Mesenchymal stem cell (in vitro differentiated cells and primary cell): ENCODE measurements at regions not wholly inside any gene's neighbourhood (a gene's known extent, or its start where the extent isn't known, plus 50 kb on each side); places are given as distances from the start of the nearest gene placed in this dataset.

Experiments
- DNase-seq: peaks from one replicate; pipeline ENCODE4 v3.0.0-alpha.2; 2013
- H2AFZ ChIP-seq: one replicate; pipeline ENCODE4 v1.6.1; 2013; ENCODE audit warnings: low read depth, mild to moderate bottlenecking, control low read depth, inconsistent platforms, low read length, moderate library complexity
- H2AK5ac ChIP-seq: 2 replicates; pipeline ENCODE4 v1.6.1; 2013; ENCODE audit warnings: low read length, moderate library complexity, mild to moderate bottlenecking, inconsistent platforms; ENCODE audit not compliant: severe bottlenecking
- H2BK120ac ChIP-seq: one replicate; pipeline ENCODE4 v1.6.1; 2013; ENCODE audit warnings: low read depth, mild to moderate bottlenecking, inconsistent platforms, low read length, moderate library complexity
- H2BK12ac ChIP-seq, 2 experiments: one replicate each; pipeline ENCODE4 v1.6.1; 2013; ENCODE audit warnings: inconsistent platforms in 2 of 2, low read length in 2 of 2, mild to moderate bottlenecking in 2 of 2, moderate library complexity in 2 of 2, control low read depth in 1 of 2
- H2BK15ac ChIP-seq: one replicate; pipeline ENCODE4 v1.6.1; 2013; ENCODE audit warnings: mild to moderate bottlenecking, low read depth, inconsistent platforms; ENCODE audit not compliant: poor library complexity, severe bottlenecking
- H2BK5ac ChIP-seq: 2 replicates; pipeline ENCODE4 v1.6.1; 2013; ENCODE audit warnings: low read depth, mild to moderate bottlenecking, low read length, control low read depth, inconsistent platforms; ENCODE audit not compliant: poor library complexity, severe bottlenecking
- H3K14ac ChIP-seq, 2 experiments: one replicate each; pipeline ENCODE4 v1.6.1; 2013; ENCODE audit warnings: inconsistent platforms in 2 of 2, low read length in 2 of 2, control low read depth in 1 of 2, mild to moderate bottlenecking in 1 of 2, moderate library complexity in 1 of 2
- H3K18ac ChIP-seq, 2 experiments: one replicate each; pipeline ENCODE4 v1.6.1; 2013; ENCODE audit warnings: inconsistent platforms in 2 of 2, low read length in 2 of 2, control low read depth in 1 of 2, low read depth in 1 of 2, mild to moderate bottlenecking in 1 of 2
- H3K23ac ChIP-seq, 2 experiments: one replicate each; pipeline ENCODE4 v1.6.1; 2013; ENCODE audit warnings: inconsistent platforms in 2 of 2, low read length in 2 of 2, mild to moderate bottlenecking in 2 of 2, moderate library complexity in 2 of 2, control low read depth in 1 of 2
- H3K27ac ChIP-seq: 2 replicates; pipeline ENCODE4 v1.5.1; 2013; ENCODE audit warnings: mild to moderate bottlenecking, moderate library complexity, low read length, control low read depth, inconsistent platforms; ENCODE audit not compliant: poor library complexity, severe bottlenecking
- H3K27me3 ChIP-seq, 2 experiments: 2 replicates each; pipeline versions ENCODE4 v1.6.1 to v1.7.0; 2013; ENCODE audit warnings: low read length in 2 of 2, mild to moderate bottlenecking in 2 of 2, moderate library complexity in 2 of 2, control low read depth in 1 of 2, inconsistent platforms in 1 of 2; ENCODE audit not compliant: control insufficient read depth in 1 of 2, insufficient read depth in 1 of 2
- H3K36me3 ChIP-seq, 2 experiments: 2 replicates each; pipeline versions ENCODE4 v1.6.1 to v1.7.0; 2013; ENCODE audit warnings: low read length in 2 of 2, control low read depth in 1 of 2, inconsistent platforms in 1 of 2, low read depth in 1 of 2, mild to moderate bottlenecking in 1 of 2; ENCODE audit not compliant: insufficient read depth in 2 of 2, control insufficient read depth in 1 of 2
- H3K4ac ChIP-seq, 2 experiments: one replicate each; pipeline ENCODE4 v1.6.1; 2013; ENCODE audit warnings: inconsistent platforms in 2 of 2, low read length in 2 of 2, mild to moderate bottlenecking in 2 of 2, moderate library complexity in 2 of 2, control low read depth in 1 of 2, low read depth in 1 of 2
- H3K4me1 ChIP-seq: 2 replicates; pipeline ENCODE4 v1.6.1; 2013; ENCODE audit warnings: low read depth, low read length, control low read depth; ENCODE audit not compliant: control insufficient read depth, insufficient read depth
- H3K4me2 ChIP-seq: 2 replicates; pipeline ENCODE4 v1.6.1; 2013; ENCODE audit warnings: low read length, mild to moderate bottlenecking, inconsistent platforms; ENCODE audit not compliant: poor library complexity, severe bottlenecking
- H3K4me3 ChIP-seq, 2 experiments: 2 replicates each; pipeline versions ENCODE4 v1.5.1 to v1.7.0; 2013; ENCODE audit warnings: low read length in 2 of 2, mild to moderate bottlenecking in 2 of 2, control low read depth in 1 of 2, low read depth in 1 of 2; ENCODE audit not compliant: insufficient read depth in 1 of 2
- H3K79me1 ChIP-seq: replicated peaks from 2 replicates; pipeline ENCODE4 v1.6.1; 2013; ENCODE audit warnings: mild to moderate bottlenecking, control low read depth, low read length, inconsistent platforms; ENCODE audit not compliant: poor library complexity, severe bottlenecking
- H3K9ac ChIP-seq: 2 replicates; pipeline ENCODE4 v1.7.0; 2013; ENCODE audit warnings: mild to moderate bottlenecking, low read length, moderate library complexity
- H3K9me3 ChIP-seq: 2 replicates; pipeline ENCODE4 v1.7.0; 2013; ENCODE audit warnings: mild to moderate bottlenecking, low read length; ENCODE audit not compliant: control insufficient read depth
- H4K8ac ChIP-seq: one replicate; pipeline ENCODE4 v1.6.1; 2013; ENCODE audit warnings: inconsistent platforms, mild to moderate bottlenecking, low read length, moderate library complexity
- H4K91ac ChIP-seq: one replicate; pipeline ENCODE4 v1.6.1; 2013; ENCODE audit warnings: mild to moderate bottlenecking, low read length, inconsistent platforms
- WGBS: methylation state at CpG from one replicate; pipeline ENCODE4 v1.1.7; 2013; ENCODE audit warnings: mixed read lengths; 5-methylcytosine and 5-hydroxymethylcytosine counted together

DNA sequence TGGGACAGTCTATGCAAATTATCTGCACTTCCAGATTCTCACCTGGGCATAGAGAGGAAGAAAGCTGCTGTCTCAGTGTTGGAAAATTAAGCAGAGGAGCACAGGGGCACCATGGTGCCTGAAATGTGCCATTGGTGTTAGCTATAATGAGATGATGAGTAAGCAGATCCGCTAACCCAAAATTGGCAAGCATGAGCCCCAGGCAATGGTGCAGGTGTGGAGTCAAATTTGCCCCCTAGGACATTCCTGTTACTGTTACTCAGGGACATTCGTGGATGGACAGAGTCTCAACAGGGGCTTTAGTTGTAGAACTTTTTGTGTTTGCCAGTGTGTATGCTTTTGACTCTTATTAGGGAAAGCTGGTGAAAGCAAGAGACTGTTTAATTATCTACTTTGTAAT is 385.2 kb upstream of the KLF6 start:
- Histone ChIP-seq H3K4me3 (no peak overlapping the region), H2AFZ (no peak overlapping the region), H2BK5ac (no peak overlapping the region), H4K8ac (peak overlapping the region; percentile 4), H3K9me3 (peaks cover 5% of the 10 kb centered on the region), H2BK12ac (peak overlapping the region in 1 of 2 experiments; percentile 3), H3K4me2 (no peak overlapping the region), H3K4ac (no peak overlapping the region), H2BK120ac (no peak overlapping the region), H3K23ac (no peak overlapping the region), H4K91ac (no peak overlapping the region), H3K14ac (no peak overlapping the region), H3K27me3 (no peaks in the 10 kb centered on the region), H2BK15ac (no peak overlapping the region), H3K27ac (no peak overlapping the region), H3K79me1 (no peaks in the 10 kb centered on the region), H3K9ac (no peak overlapping the region), H3K4me1 (no peaks in the 10 kb centered on the region), H3K36me3 (no peaks in the 10 kb centered on the region), H3K18ac (no peak overlapping the region), H2AK5ac (no peak overlapping the region)
- WGBS = 91% methylated on average over 2 of the region's 2 CpGs
- no peak for DNase-seq

DNA sequence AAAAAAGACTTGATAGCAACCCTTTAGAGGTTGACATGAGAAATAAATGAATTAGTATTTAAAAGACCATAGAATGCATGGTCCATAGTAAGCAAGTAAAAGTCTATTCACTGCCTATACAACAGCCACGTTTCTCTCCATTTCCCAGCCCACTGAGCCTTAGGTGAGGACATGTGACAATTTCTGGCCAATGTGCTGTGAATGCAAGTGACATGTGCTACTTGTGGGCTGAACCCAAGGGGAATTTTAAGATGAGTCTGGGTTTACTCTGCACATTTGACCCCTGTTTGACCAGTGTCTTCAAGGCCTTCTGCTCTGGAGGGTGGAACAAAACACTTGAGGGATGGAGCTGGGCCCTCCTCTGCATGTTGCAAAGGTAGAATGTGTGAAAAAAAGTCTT is 384.4 kb upstream of the KLF6 start:
- Histone ChIP-seq H3K14ac (no peak overlapping the region), H2BK5ac (no peak overlapping the region), H3K18ac (no peak overlapping the region), H3K36me3 (no peaks in the 10 kb centered on the region), H3K9ac (no peak overlapping the region), H2BK12ac (no peak overlapping the region), H3K4ac (no peak overlapping the region), H4K91ac (no peak overlapping the region), H3K27me3 (no peaks in the 10 kb centered on the region), H2AK5ac (no peak overlapping the region), H3K23ac (no peak overlapping the region), H4K8ac (no peak overlapping the region), H3K4me2 (no peak overlapping the region), H2BK120ac (no peak overlapping the region), H3K9me3 (peaks cover 5% of the 10 kb centered on the region), H3K4me3 (no peak overlapping the region), H2BK15ac (peak overlapping the region; percentile 68), H3K79me1 (no peaks in the 10 kb centered on the region), H2AFZ (no peak overlapping the region), H3K4me1 (peaks cover 1% of the 10 kb centered on the region), H3K27ac (no peak overlapping the region)
- WGBS = no CpG with 5 or more reads among the region's 1 CpG
- no peak for DNase-seq

DNA sequence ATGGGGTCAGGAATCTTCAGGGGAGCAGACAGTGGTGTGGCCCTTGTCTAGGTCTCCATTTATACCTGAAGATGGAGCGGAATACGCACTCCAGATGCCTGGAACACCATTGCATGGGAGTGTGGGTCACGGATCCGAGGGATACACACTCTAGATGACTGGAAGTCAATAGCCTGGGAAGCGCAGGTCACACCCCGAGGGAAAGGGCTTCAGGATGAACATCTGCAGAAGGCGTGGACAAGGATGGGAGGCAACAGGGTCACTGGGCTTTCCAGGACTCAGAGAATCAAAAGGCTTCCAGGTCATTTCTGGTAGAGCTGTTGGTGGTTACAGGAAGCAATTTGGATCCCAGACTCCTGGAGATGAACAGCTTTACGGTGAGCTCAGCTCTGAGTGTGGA is 382.2 kb upstream of the KLF6 start:
- Histone ChIP-seq H2AK5ac (no peak overlapping the region), H2AFZ (no peak overlapping the region), H3K27ac (no peak overlapping the region)

DNA sequence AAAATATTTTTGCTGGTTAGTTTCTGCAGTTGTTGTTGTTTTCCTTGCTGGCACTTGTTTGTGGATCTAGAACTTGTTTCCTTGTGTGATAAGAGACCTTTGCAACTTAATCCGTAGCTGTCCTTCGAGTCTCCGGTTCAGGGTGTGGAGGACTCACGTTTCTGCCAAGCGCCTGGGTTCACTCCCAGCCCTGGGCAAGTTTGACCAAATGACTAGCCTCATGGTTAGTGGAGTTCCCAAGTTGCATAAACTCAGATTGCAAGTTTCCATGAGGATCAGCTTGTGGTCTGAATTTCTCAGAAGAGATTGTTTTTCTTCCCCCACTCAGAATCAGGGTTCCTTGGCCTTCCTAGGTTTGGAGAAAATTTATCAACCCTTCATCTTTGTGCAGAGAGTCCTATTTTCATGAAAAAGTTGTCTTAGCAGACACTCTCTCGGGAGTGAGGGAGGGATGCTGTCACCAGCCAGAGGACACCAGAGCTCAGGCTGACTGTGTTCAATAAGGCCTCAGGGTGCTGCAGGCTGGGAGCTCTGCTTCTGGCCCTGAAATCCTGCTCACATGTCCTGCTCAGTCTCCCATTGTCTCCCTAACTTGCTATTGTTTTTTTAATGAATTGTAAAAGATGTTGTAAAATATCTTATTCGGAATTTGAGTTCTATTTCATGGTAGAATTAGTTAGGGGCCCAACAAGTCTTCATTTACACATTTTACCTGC is 377.7 kb upstream of the KLF6 start:
- no peak overlapping the region for H3K14ac ChIP-seq

More for the DNA sequence above, 382.2 kb upstream of the KLF6 start:
- H2BK5ac ChIP-seq = no peak overlapping the region
- DNase-seq = no peak
- no peak overlapping the region for H3K14ac ChIP-seq
- no peak overlapping the region for H2BK12ac ChIP-seq
- peaks cover 1% of the 10 kb centered on the region for H3K4me1 ChIP-seq
- H3K79me1 ChIP-seq = no peaks in the 10 kb centered on the region
- peaks cover 4% of the 10 kb centered on the region for H3K9me3 ChIP-seq
- no peak overlapping the region for H3K4me2 ChIP-seq
- no peak overlapping the region for H3K9ac ChIP-seq
- H3K27me3 ChIP-seq = no peaks in the 10 kb centered on the region
- no peaks in the 10 kb centered on the region for H3K36me3 ChIP-seq
- no peak overlapping the region for H4K8ac ChIP-seq
- H3K23ac ChIP-seq = no peak overlapping the region
- peak overlapping the region in 1 of 2 experiments; percentile 7 for H3K18ac ChIP-seq
- no peak overlapping the region for H4K91ac ChIP-seq
- no peak overlapping the region for H2BK120ac ChIP-seq
- no peak overlapping the region for H3K4ac ChIP-seq
- no peak overlapping the region for H2BK15ac ChIP-seq
- no peak overlapping the region for H3K4me3 ChIP-seq
- 90% methylated on average over 8 of the region's 8 CpGs for WGBS

More for the DNA sequence above, 377.7 kb upstream of the KLF6 start:
- no peak overlapping the region for H3K4me2 ChIP-seq
- DNase-seq = no peak
- peaks cover 1% of the 10 kb centered on the region for H3K4me1 ChIP-seq
- no peaks in the 10 kb centered on the region for H3K36me3 ChIP-seq
- no peak overlapping the region for H2BK120ac ChIP-seq
- no peaks in the 10 kb centered on the region for H3K27me3 ChIP-seq
- H2BK12ac ChIP-seq = no peak overlapping the region
- WGBS = 96% methylated on average over 6 of the region's 7 CpGs
- H3K9ac ChIP-seq = no peak overlapping the region
- H3K4me3 ChIP-seq = no peak overlapping the region
- no peaks in the 10 kb centered on the region for H3K79me1 ChIP-seq
- no peak overlapping the region for H2AFZ ChIP-seq
- no peaks in the 10 kb centered on the region for H3K9me3 ChIP-seq
- H2AK5ac ChIP-seq = no peak overlapping the region
- no peak overlapping the region for H3K27ac ChIP-seq
- H3K18ac ChIP-seq = no peak overlapping the region
- H2BK5ac ChIP-seq = no peak overlapping the region
- H4K91ac ChIP-seq = no peak overlapping the region
- H4K8ac ChIP-seq = no peak overlapping the region
- H3K23ac ChIP-seq = no peak overlapping the region
- H2BK15ac ChIP-seq = no peak overlapping the region
- H3K4ac ChIP-seq = no peak overlapping the region
